Muscle layer of colon (tissue), 2 donors: ENCODE measurements at regions not wholly inside any gene's neighbourhood (a gene's known extent, or its start where the extent isn't known, plus 50 kb on each side); places are given as distances from the start of the nearest gene placed in this dataset.
A peak's percentile ranks its signal among the peaks of the same experiment; 100 is the strongest.

ENCODE experiments used
- H3K27ac ChIP-seq: one replicate; pipeline ENCODE4 v1.7.0; 2013; ENCODE audit warnings: low read depth, mild to moderate bottlenecking, low read length, moderate library complexity
- H3K27me3 ChIP-seq, 2 donors: one replicate each; pipeline ENCODE4 v1.7.0; 2013; ENCODE audit warnings: low read length in 2 of 2, mild to moderate bottlenecking in 2 of 2; ENCODE audit not compliant: insufficient read depth in 2 of 2, control insufficient read depth in 1 of 2
- H3K36me3 ChIP-seq: one replicate; pipeline ENCODE4 v1.7.0; 2013; ENCODE audit warnings: mild to moderate bottlenecking, low read length; ENCODE audit not compliant: insufficient read depth
- H3K4me1 ChIP-seq: one replicate; pipeline ENCODE4 v1.7.0; 2013; ENCODE audit warnings: mild to moderate bottlenecking, low read length; ENCODE audit not compliant: insufficient read depth
- H3K4me3 ChIP-seq, 2 donors: one replicate each; pipeline ENCODE4 v1.7.0; 2013; ENCODE audit warnings: low read length in 2 of 2, low read depth in 1 of 2, mild to moderate bottlenecking in 1 of 2, moderate library complexity in 1 of 2
- H3K9ac ChIP-seq: one replicate; pipeline ENCODE4 v1.7.0; 2013; ENCODE audit warnings: low read length
- H3K9me3 ChIP-seq: one replicate; pipeline ENCODE4 v1.7.0; 2013; ENCODE audit warnings: mild to moderate bottlenecking, low read length
- donor health status: abdominal sarcoma.
- donor health status: Adenocarcinoma of cecum.

- no peaks in the 10 kb centered on the region for H3K36me3 ChIP-seq
- no peak overlapping the region for H3K27ac ChIP-seq
- H3K4me3 ChIP-seq, result no peak overlapping the region
- H3K9me3 ChIP-seq, result no peaks in the 10 kb centered on the region
- peak overlapping the region; percentile 22 for H3K9ac ChIP-seq
- H3K27me3 ChIP-seq, result no peaks in the 10 kb centered on the region
- H3K4me1 ChIP-seq, result peaks cover 43% of the 10 kb centered on the region
Observed at GRCh38 chr22:25402160-25402500, 162.3 kb upstream of the GRK3 start.

GRCh38 chr22:25402501-25403283, 161.8 kb upstream of the GRK3 start:
- Histone ChIP-seq H3K36me3 (no peaks in the 10 kb centered on the region), H3K9me3 (no peaks in the 10 kb centered on the region), H3K4me1 (peaks cover 43% of the 10 kb centered on the region), H3K9ac (peak overlapping the region; percentile 22), H3K4me3 (peak overlapping the region; percentile 27 to 46), H3K27me3 (no peaks in the 10 kb centered on the region), H3K27ac (peak overlapping the region; percentile 80)

GRCh38 chr22:25403284-25403810, 161.1 kb upstream of the GRK3 start:
- H3K9ac ChIP-seq, result peak overlapping the region; percentile 22
- peak overlapping the region; percentile 80 for H3K27ac ChIP-seq
- peak overlapping the region; percentile 27 to 46 for H3K4me3 ChIP-seq
- H3K27me3 ChIP-seq, result no peaks in the 10 kb centered on the region
- no peaks in the 10 kb centered on the region for H3K36me3 ChIP-seq
- H3K9me3 ChIP-seq, result no peaks in the 10 kb centered on the region
- peaks cover 43% of the 10 kb centered on the region for H3K4me1 ChIP-seq

GRCh38 chr22:25403811-25404471, 160.5 kb upstream of the GRK3 start:
- peak overlapping the region; percentile 21 for H3K9ac ChIP-seq
- H3K4me3 ChIP-seq, result peak overlapping the region; percentile 46 to 72
- no peaks in the 10 kb centered on the region for H3K9me3 ChIP-seq
- no peaks in the 10 kb centered on the region for H3K27me3 ChIP-seq
- peak overlapping the region; percentile 80 for H3K27ac ChIP-seq
- H3K4me1 ChIP-seq, result peaks cover 43% of the 10 kb centered on the region
- H3K36me3 ChIP-seq, result no peaks in the 10 kb centered on the region

GRCh38 chr22:25404556-25404927, 159.9 kb upstream of the GRK3 start:
- Histone ChIP-seq H3K36me3 (no peaks in the 10 kb centered on the region), H3K4me3 (peak overlapping the region; percentile 46 to 72), H3K27me3 (no peaks in the 10 kb centered on the region), H3K9me3 (no peaks in the 10 kb centered on the region), H3K9ac (peak overlapping the region; percentile 21), H3K4me1 (peaks cover 43% of the 10 kb centered on the region), H3K27ac (peak overlapping the region; percentile 80)

GRCh38 chr22:25404928-25405816, 159.3 kb upstream of the GRK3 start:
- peaks cover 43% of the 10 kb centered on the region for H3K4me1 ChIP-seq
- H3K36me3 ChIP-seq, result no peaks in the 10 kb centered on the region
- peak overlapping the region; percentile 86 for H3K27ac ChIP-seq
- H3K9me3 ChIP-seq, result no peaks in the 10 kb centered on the region
- H3K9ac ChIP-seq, result peak overlapping the region; percentile 65
- no peaks in the 10 kb centered on the region for H3K27me3 ChIP-seq
- H3K4me3 ChIP-seq, result peak overlapping the region; percentile 70 to 72

- Histone ChIP-seq H3K36me3 (no peaks in the 10 kb centered on the region), H3K9ac (peak overlapping the region; percentile 65), H3K27me3 (no peaks in the 10 kb centered on the region), H3K4me3 (peak overlapping the region; percentile 70 to 72), H3K9me3 (no peaks in the 10 kb centered on the region), H3K27ac (peak overlapping the region; percentile 86), H3K4me1 (peaks cover 36% of the 10 kb centered on the region)
Observed at GRCh38 chr22:25405841-25406509, 158.5 kb upstream of the GRK3 start.

GRCh38 chr22:25406510-25407210, 157.8 kb upstream of the GRK3 start:
- H3K27me3 ChIP-seq, result no peaks in the 10 kb centered on the region
- no peak overlapping the region for H3K9ac ChIP-seq
- no peak overlapping the region for H3K4me3 ChIP-seq
- H3K9me3 ChIP-seq, result no peaks in the 10 kb centered on the region
- H3K4me1 ChIP-seq, result peaks cover 32% of the 10 kb centered on the region
- H3K27ac ChIP-seq, result no peak overlapping the region
- no peaks in the 10 kb centered on the region for H3K36me3 ChIP-seq

- Histone ChIP-seq H3K36me3 (no peaks in the 10 kb centered on the region), H3K4me3 (no peak overlapping the region), H3K4me1 (peaks cover 26% of the 10 kb centered on the region), H3K9ac (no peak overlapping the region), H3K9me3 (no peaks in the 10 kb centered on the region), H3K27ac (no peak overlapping the region), H3K27me3 (no peaks in the 10 kb centered on the region)
Observed at GRCh38 chr22:25407226-25407858, 157.1 kb upstream of the GRK3 start.

- Histone ChIP-seq H3K36me3 (no peaks in the 10 kb centered on the region), H3K27ac (no peak overlapping the region), H3K9me3 (no peaks in the 10 kb centered on the region), H3K9ac (no peak overlapping the region), H3K4me1 (peaks cover 21% of the 10 kb centered on the region), H3K27me3 (no peaks in the 10 kb centered on the region), H3K4me3 (no peak overlapping the region)
Observed at GRCh38 chr22:25407859-25408229, 156.6 kb upstream of the GRK3 start.
